ENCODE measurements at regions not wholly inside any gene's neighbourhood (a gene's known extent, or its start where the extent isn't known, plus 50 kb on each side); places are given as distances from the start of the nearest gene placed in this dataset.

DNA sequence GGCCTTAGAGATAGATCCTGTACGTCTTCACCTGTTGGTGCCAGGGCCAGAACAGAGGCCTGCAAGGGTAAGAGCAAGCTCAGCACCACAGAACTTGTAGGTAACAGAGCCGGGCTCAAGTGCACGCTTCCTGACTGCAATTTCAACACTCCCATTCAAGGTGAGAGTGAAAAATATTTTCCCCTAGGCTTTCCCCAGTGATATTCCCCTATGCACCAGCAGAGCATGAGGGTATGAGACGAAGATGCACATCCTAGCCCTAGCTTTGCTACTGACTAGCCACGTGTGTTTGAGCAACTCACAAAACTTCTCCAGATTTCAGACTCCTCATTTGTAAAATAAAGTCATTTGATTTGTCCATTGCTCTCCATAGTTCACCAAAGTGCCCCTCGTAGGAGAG is 411.6 kb downstream of the ZNF521 start:
- Histone ChIP-seq H3K4me1 (ENCODE audit: insufficient read depth, low read length) (no peaks in the 10 kb centered on the region), H3K27ac (ENCODE audit: low read length) (no peak overlapping the region), H3K9ac (ENCODE audit: low read depth, low read length) (no peak overlapping the region), H3K27me3 (ENCODE audit: insufficient read depth, low read length) (no peaks in the 10 kb centered on the region), H3K36me3 (ENCODE audit: insufficient read depth, low read depth, low read length) (no peaks in the 10 kb centered on the region), H3K9me3 (ENCODE audit: insufficient read depth, low read depth, low read length) (no peaks in the 10 kb centered on the region), H3K4me3 (ENCODE audit: low read length) (no peak overlapping the region)

DNA sequence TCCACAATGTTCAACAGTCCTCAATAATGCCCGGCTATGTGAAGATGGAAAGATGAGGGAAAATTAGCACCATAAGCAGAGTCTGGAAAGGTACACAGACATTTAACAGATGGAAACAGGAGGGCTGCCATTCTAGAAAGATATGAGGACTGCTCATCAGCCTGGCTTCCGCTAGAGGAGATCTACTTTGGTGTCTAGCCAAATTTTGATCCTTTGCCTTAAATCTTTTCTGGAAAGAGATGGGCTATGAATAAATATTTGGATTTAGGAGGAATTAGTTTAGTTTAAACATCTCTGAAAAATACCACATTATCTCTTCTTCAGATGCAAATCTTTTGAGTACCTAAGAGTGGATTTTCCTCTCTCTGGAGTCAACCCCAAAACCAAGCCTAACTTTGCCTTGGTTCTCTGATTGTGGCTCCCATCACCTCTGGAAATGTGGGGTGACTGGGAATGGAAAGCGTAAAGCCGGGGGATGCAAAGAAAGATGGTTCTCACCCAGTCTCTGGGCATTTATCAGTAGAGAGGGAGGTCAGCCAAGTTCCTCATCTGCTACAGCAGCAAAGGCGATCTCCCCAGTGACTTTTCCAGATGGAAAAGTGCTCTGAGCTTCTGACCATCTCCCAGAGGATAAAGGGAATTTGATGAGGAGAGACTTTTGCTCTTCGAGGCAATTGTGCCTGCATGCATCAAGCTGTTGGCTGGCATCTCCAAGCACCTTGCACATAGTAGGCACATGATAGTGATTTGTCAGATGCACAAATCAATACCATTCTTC is 410.6 kb downstream of the ZNF521 start:
- no peaks in the 10 kb centered on the region for H3K36me3 ChIP-seq (ENCODE audit: insufficient read depth, low read depth, low read length)
- no peak overlapping the region for H3K9ac ChIP-seq (ENCODE audit: low read depth, low read length)
- no peaks in the 10 kb centered on the region for H3K27me3 ChIP-seq (ENCODE audit: insufficient read depth, low read length)
- H3K4me3 ChIP-seq (ENCODE audit: low read length), result no peak overlapping the region
- no peaks in the 10 kb centered on the region for H3K9me3 ChIP-seq (ENCODE audit: insufficient read depth, low read depth, low read length)
- no peak overlapping the region for H3K27ac ChIP-seq (ENCODE audit: low read length)
- H3K4me1 ChIP-seq (ENCODE audit: insufficient read depth, low read length), result no peaks in the 10 kb centered on the region

DNA sequence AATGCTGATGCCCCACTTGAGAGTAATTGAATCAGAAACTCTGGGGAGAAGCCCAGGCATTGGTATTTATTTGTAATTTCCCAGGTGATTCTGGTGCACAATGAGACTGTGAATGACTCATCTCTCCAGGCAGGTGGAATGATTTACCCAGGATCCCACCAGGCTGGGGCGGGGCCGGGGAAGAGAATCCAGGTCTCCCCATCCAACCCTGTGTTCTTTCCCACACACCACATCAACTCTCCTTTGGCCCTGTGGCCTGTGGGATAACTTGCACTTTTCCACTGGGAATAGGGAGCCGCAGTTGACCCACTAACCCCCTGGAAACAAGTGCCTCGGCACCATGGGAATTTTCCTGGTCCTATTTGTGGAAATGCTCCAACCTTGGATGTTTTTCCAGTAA is 409.8 kb downstream of the ZNF521 start:
- H3K36me3 ChIP-seq (ENCODE audit: insufficient read depth, low read depth, low read length), result no peaks in the 10 kb centered on the region

DNA sequence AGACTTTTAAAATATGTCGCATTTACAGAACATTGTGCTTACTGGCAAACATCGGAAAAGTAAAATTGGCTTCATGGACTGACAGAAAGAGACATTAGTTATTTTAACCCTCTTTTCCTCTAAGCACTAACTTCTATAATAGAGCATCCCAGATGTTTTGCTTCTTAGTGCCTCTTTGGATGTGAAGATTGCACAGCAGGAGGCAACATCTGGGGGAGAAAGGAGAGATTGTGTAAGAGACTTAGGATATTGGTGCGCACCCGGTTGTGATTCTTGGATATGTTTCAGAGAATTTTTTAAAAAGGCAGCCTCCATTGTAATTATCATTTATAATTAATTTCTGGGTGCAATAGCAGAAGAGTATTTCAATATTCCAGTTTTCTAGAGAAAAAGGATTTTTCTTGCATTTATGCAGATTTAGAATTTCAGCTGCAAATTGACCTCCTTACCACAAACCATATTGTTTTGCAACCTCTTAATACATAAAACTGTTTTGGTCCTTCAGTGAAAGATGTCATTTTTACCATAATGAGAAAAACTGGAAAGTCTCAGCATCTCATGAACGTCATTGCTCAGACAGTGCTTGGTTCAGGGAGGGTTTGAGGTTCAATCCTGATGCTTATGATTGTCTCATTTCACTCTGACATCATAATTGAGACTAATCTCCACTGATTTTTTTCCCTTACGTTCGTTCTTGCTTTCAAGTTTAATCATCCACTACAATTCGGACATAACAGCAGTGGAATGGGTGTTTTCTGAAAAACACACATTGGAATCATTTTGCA is 404.3 kb downstream of the ZNF521 start:
- Histone ChIP-seq H3K27ac (ENCODE audit: low read length) (no peak overlapping the region), H3K27me3 (ENCODE audit: insufficient read depth, low read length) (peaks cover 32% of the 10 kb centered on the region), H3K9me3 (ENCODE audit: insufficient read depth, low read depth, low read length) (no peaks in the 10 kb centered on the region), H3K4me1 (ENCODE audit: insufficient read depth, low read length) (peaks cover 5% of the 10 kb centered on the region; the same call in 1 of the 2 replicates), H3K4me3 (ENCODE audit: low read length) (no peak overlapping the region), H3K9ac (ENCODE audit: low read depth, low read length) (no peak overlapping the region), H3K36me3 (ENCODE audit: insufficient read depth, low read depth, low read length) (no peaks in the 10 kb centered on the region)

More for the DNA sequence above, 409.8 kb downstream of the ZNF521 start:
- Histone ChIP-seq H3K9ac (ENCODE audit: low read depth, low read length) (no peak overlapping the region), H3K4me1 (ENCODE audit: insufficient read depth, low read length) (no peaks in the 10 kb centered on the region), H3K4me3 (ENCODE audit: low read length) (no peak overlapping the region), H3K9me3 (ENCODE audit: insufficient read depth, low read depth, low read length) (no peaks in the 10 kb centered on the region), H3K27me3 (ENCODE audit: insufficient read depth, low read length) (no peaks in the 10 kb centered on the region), H3K27ac (ENCODE audit: low read length) (no peak overlapping the region)

DNA sequence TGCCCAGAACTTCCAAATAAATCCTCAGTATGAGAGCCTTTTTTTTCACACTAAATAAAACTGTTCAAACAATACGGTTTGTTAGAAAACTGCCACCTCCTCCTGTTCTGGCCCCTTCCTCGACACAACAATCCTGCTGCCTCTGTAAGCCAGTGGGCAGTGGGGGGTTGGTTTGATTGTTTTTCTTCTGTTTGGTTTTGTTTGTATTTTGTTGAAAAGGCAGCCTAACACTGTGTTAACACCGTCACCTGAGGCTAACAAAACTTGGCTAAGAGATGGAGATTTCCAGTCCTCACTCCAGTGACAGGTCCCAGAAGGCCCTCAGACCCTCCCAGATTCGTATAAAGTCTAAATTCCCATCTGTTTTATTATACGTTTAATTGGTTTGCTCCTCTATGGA is 402.1 kb downstream of the ZNF521 start:
- no peak overlapping the region for H3K4me3 ChIP-seq (ENCODE audit: low read length)
- H3K27me3 ChIP-seq (ENCODE audit: insufficient read depth, low read length), result peaks cover 32% of the 10 kb centered on the region
- peaks cover 5% of the 10 kb centered on the region; the same call in 1 of the 2 replicates for H3K4me1 ChIP-seq (ENCODE audit: insufficient read depth, low read length)
- no peaks in the 10 kb centered on the region for H3K9me3 ChIP-seq (ENCODE audit: insufficient read depth, low read depth, low read length)
- no peak overlapping the region for H3K9ac ChIP-seq (ENCODE audit: low read depth, low read length)
- no peak overlapping the region for H3K27ac ChIP-seq (ENCODE audit: low read length)
- no peaks in the 10 kb centered on the region for H3K36me3 ChIP-seq (ENCODE audit: insufficient read depth, low read depth, low read length)

DNA sequence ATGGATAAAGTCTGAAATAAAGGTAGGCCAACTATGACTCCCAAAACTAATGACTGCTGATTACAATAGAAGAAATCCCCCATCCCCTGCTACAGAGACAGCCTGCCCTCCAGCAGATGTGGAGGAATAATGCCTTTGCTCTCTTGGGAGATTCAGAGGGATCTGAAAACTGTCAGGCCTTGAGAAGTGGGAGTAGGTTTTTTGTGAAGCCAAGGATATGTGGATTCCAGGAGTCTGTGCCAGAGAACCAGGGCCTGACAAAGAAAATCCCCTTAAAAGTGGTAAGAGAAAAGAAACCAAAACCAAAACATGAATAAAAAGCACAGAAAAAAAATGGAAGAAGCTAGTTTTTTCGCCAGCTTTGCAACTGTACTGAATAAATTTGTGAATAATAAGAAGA is 397.6 kb downstream of the ZNF521 start:
- Histone ChIP-seq H3K36me3 (ENCODE audit: insufficient read depth, low read depth, low read length) (no peaks in the 10 kb centered on the region), H3K27ac (ENCODE audit: low read length) (no peak overlapping the region), H3K4me1 (ENCODE audit: insufficient read depth, low read length) (peaks cover 5% of the 10 kb centered on the region; the same call in 1 of the 2 replicates), H3K27me3 (ENCODE audit: insufficient read depth, low read length) (peaks cover 15% of the 10 kb centered on the region), H3K9me3 (ENCODE audit: insufficient read depth, low read depth, low read length) (no peaks in the 10 kb centered on the region), H3K4me3 (ENCODE audit: low read length) (no peak overlapping the region), H3K9ac (ENCODE audit: low read depth, low read length) (no peak overlapping the region)

DNA sequence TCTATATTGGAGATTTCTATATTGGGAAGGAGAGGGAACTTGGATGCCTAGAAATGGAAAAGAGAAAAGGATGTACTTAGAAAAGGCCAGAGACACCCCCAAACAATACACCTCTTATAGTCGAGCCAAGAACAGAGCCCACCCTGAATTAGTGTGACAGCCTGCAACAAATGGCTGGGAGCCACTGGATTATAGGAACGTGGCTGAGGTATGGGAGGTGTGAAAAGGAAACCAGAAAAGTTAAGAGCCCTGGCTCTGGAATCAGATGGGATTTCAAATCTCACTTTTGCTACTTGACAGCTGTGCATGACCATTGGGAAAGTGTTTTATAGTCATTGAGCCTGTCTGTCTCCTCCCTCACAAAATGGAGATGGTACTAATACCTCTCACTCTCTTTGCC is 394.0 kb downstream of the ZNF521 start:
- Histone ChIP-seq H3K4me3 (ENCODE audit: low read length) (no peak overlapping the region), H3K4me1 (ENCODE audit: insufficient read depth, low read length) (no peaks in the 10 kb centered on the region), H3K27ac (ENCODE audit: low read length) (no peak overlapping the region), H3K9me3 (ENCODE audit: insufficient read depth, low read depth, low read length) (no peaks in the 10 kb centered on the region), H3K27me3 (ENCODE audit: insufficient read depth, low read length) (no peaks in the 10 kb centered on the region), H3K9ac (ENCODE audit: low read depth, low read length) (no peak overlapping the region), H3K36me3 (ENCODE audit: insufficient read depth, low read depth, low read length) (no peaks in the 10 kb centered on the region)

DNA sequence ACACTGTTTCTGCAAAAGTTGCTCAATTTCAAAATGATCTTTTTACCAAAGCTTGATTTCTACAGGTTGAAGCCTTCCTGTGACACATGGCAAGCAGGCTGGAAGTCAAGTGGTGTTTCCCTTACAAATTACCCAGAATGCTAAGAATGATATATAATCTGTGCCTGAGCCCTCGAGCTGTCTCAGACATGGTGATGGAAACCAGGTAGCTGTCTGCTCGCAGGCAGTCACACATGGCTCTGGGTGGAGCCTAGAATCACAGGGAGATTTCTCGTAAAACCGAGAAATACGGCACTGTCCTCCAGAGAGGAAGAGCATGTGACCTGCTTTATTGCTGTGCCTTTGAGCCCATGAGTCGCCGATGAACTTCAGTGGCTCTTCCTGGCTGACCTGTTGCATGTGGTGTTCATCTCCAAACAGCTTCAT is 392.9 kb downstream of the ZNF521 start:
- no peaks in the 10 kb centered on the region for H3K9me3 ChIP-seq (ENCODE audit: insufficient read depth, low read depth, low read length)
- no peaks in the 10 kb centered on the region for H3K36me3 ChIP-seq (ENCODE audit: insufficient read depth, low read depth, low read length)
- H3K4me1 ChIP-seq (ENCODE audit: insufficient read depth, low read length), result no peaks in the 10 kb centered on the region
- H3K27ac ChIP-seq (ENCODE audit: low read length), result no peak overlapping the region
- H3K27me3 ChIP-seq (ENCODE audit: insufficient read depth, low read length), result no peaks in the 10 kb centered on the region
- no peak overlapping the region for H3K9ac ChIP-seq (ENCODE audit: low read depth, low read length)
- no peak overlapping the region for H3K4me3 ChIP-seq (ENCODE audit: low read length)

DNA sequence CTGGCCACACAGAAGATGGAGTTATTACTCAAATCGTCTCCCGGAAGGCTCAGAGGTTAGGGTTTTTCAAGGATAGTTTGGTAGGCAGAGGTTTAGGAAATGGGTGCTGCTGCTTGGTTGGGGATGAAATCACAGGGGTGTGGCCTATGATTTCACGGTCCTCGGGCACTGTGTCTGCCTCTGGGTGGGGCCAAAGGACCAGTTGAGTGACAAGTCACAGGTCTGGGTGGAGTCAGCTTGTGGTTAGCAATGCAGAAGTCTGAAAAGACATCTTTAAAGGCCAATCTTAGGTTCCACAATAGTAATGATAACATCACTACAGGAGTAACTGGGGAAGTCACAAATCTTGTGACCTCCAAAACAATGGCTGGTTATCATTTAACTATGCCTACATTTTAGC is 387.8 kb downstream of the ZNF521 start:
- H3K9ac ChIP-seq (ENCODE audit: low read depth, low read length), result no peak overlapping the region

DNA sequence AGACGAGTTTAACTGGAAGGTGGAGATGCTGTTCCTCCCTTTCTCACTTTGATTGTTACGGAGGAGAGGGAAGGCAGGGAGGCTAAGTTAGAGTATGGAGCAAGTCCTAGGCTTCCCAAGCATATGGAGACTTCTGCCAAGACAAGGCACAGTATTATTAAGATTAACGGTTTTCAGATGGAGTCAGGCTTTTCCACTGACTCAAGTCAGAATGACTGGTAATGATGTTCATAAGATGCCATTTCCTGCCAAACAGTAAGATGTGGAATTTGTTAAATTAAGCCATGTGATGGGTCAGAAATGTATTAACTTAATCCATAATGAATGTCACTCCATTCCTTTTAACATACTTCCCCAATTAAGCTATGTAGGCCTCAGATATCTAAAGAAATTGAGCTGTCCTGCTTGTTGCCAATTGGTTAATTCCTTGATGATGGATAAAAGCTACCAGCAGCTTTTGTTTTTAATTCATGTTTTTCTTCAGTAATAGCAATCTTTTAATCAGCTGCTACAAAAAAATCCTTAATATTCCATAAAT is 383.7 kb downstream of the ZNF521 start:
- no peaks in the 10 kb centered on the region for H3K36me3 ChIP-seq (ENCODE audit: insufficient read depth, low read depth, low read length)
- no peaks in the 10 kb centered on the region for H3K9me3 ChIP-seq (ENCODE audit: insufficient read depth, low read depth, low read length)
- no peak overlapping the region for H3K27ac ChIP-seq (ENCODE audit: low read length)
- no peaks in the 10 kb centered on the region for H3K27me3 ChIP-seq (ENCODE audit: insufficient read depth, low read length)
- H3K9ac ChIP-seq (ENCODE audit: low read depth, low read length), result no peak overlapping the region
- H3K4me1 ChIP-seq (ENCODE audit: insufficient read depth, low read length), result no peaks in the 10 kb centered on the region
- H3K4me3 ChIP-seq (ENCODE audit: low read length), result no peak overlapping the region

More for the DNA sequence above, 387.8 kb downstream of the ZNF521 start:
- H3K36me3 ChIP-seq (ENCODE audit: insufficient read depth, low read depth, low read length), result no peaks in the 10 kb centered on the region
- H3K27me3 ChIP-seq (ENCODE audit: insufficient read depth, low read length), result no peaks in the 10 kb centered on the region
- no peak overlapping the region for H3K4me3 ChIP-seq (ENCODE audit: low read length)
- H3K4me1 ChIP-seq (ENCODE audit: insufficient read depth, low read length), result no peaks in the 10 kb centered on the region
- H3K27ac ChIP-seq (ENCODE audit: low read length), result no peak overlapping the region
- no peaks in the 10 kb centered on the region for H3K9me3 ChIP-seq (ENCODE audit: insufficient read depth, low read depth, low read length)

DNA sequence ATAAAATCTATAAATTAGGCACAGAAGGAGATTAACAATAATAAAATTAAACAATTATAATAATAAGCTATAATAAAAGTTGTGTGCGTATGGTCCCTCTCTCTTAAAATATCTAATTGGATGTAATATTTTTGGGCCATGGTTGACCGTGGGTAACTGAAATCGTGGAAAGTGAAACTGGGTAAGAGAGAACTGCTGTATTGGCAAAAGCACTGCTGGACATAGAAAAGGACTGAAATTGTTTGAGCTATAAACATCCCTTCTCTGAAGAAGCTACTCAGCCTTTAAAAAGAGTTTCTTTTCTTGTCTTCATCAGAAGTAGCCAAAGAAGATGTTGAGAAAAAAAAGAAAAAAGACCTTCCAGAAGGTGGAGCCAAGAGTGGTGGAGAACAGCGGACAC is 379.4 kb downstream of the ZNF521 start:
- Histone ChIP-seq H3K9ac (ENCODE audit: low read depth, low read length) (no peak overlapping the region), H3K27ac (ENCODE audit: low read length) (no peak overlapping the region), H3K4me3 (ENCODE audit: low read length) (no peak overlapping the region), H3K36me3 (ENCODE audit: insufficient read depth, low read depth, low read length) (no peaks in the 10 kb centered on the region), H3K9me3 (ENCODE audit: insufficient read depth, low read depth, low read length) (no peaks in the 10 kb centered on the region), H3K27me3 (ENCODE audit: insufficient read depth, low read length) (no peaks in the 10 kb centered on the region), H3K4me1 (ENCODE audit: insufficient read depth, low read length) (no peaks in the 10 kb centered on the region)

DNA sequence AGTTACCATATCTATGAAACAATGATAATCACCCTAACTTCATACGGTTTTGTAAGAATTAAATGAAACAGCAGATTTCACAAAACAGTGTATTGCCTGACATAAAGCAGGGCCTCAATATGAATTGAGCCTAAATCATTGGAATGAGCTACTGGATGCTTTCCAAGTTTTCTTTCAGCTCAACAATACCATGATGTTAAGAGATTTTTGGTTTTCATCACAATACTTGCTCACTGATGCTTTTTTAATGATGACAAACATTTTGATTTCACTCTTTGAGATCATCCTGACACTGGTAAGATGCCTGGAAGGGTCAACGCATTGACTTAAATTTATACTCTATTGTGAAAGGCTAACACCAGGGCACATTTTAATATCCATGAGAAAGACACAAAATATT is 377.5 kb downstream of the ZNF521 start:
- Histone ChIP-seq H3K27me3 (ENCODE audit: insufficient read depth, low read length) (no peaks in the 10 kb centered on the region), H3K27ac (ENCODE audit: low read length) (no peak overlapping the region), H3K9ac (ENCODE audit: low read depth, low read length) (no peak overlapping the region), H3K4me3 (ENCODE audit: low read length) (no peak overlapping the region), H3K36me3 (ENCODE audit: insufficient read depth, low read depth, low read length) (no peaks in the 10 kb centered on the region), H3K4me1 (ENCODE audit: insufficient read depth, low read length) (peaks cover 9% of the 10 kb centered on the region; the same call in 1 of the 2 replicates), H3K9me3 (ENCODE audit: insufficient read depth, low read depth, low read length) (no peaks in the 10 kb centered on the region)

All from iPS-20b (cell line).